ENCODE measurements at regions not wholly inside any gene's neighbourhood (a gene's known extent, or its start where the extent isn't known, plus 50 kb on each side); places are given as distances from the start of the nearest gene placed in this dataset.

DNA sequence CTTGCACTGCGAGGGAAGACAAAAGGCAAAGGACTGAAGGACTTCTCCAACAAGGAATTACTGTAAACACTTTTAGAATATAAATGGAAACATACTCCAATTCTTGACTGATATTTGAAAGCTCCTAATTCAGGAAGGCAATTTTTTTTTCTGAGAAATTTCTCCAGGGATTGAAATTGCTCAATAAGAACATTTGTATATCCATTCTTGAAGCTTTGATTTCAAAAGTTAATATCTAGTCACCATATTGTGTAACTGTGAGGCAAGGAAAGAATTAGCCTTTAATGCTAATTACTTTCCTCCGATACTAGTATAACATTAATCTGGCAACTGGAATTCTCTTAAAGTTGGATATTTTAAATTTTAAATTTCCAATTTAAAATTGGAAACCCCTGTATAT is 188.4 kb upstream of the COL1A2 start:
- Mint-ChIP-seq H3K36me3 (ENCODE audit: insufficient read depth, unreplicated experiment) (no peaks in the 10 kb centered on the region), H3K4me3 (ENCODE audit: unreplicated experiment) (no peak overlapping the region), H3K27ac (ENCODE audit: low read depth, unreplicated experiment) (no peak overlapping the region), H3K9me3 (ENCODE audit: unreplicated experiment) (no peaks in the 10 kb centered on the region), H3K27me3 (ENCODE audit: insufficient read depth, unreplicated experiment) (no peaks in the 10 kb centered on the region), H3K4me1 (ENCODE audit: insufficient read depth, unreplicated experiment) (no peaks in the 10 kb centered on the region)
- ChIA-PET POLR2A (interaction anchor here (0.9 kb wide), 1 partner anchor 17 kb away, joined by 5 read pairs; no protein-coding TSS in a partner anchor), CTCF (interaction anchor here (0.6 to 1.0 kb wide), 2 partner anchors 303 to 711 kb away, joined by 3 to 4 read pairs; no protein-coding TSS in a partner anchor)
- TF ChIP-seq, protein P1, sequence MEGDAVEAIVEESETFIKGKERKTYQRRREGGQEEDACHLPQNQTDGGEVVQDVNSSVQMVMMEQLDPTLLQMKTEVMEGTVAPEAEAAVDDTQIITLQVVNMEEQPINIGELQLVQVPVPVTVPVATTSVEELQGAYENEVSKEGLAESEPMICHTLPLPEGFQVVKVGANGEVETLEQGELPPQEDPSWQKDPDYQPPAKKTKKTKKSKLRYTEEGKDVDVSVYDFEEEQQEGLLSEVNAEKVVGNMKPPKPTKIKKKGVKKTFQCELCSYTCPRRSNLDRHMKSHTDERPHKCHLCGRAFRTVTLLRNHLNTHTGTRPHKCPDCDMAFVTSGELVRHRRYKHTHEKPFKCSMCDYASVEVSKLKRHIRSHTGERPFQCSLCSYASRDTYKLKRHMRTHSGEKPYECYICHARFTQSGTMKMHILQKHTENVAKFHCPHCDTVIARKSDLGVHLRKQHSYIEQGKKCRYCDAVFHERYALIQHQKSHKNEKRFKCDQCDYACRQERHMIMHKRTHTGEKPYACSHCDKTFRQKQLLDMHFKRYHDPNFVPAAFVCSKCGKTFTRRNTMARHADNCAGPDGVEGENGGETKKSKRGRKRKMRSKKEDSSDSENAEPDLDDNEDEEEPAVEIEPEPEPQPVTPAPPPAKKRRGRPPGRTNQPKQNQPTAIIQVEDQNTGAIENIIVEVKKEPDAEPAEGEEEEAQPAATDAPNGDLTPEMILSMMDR (IDR thresholded peaks at IDR 0.05; ENCODE audit: unreplicated experiment) = no peak
- no peak for DNase-seq (ENCODE audit: unreplicated experiment)
- no TSS peak for BruUV-seq (replicated peaks)
- intact Hi-C loops (cut with micrococcal nuclease) = no loop called here

DNA sequence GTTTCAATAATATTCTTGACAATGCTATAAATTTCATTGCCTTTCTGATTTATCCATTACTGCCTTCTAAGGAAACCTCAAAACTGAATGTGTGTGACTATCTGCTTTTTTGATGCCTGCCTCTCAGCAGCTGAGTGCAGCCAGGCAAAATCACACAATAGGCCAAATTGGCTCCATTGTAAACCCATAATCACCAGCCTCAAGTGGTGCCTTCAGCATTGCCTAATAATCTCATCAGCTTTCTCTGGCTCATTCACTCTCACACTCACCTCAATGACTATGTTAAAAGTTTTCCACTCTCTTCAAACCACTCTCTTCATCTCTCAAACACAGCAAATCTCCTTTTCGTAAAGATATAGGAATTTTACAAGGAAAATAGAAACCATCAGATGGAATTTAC is 182.5 kb upstream of the COL1A2 start:
- POLR2A ChIA-PET = interaction anchor here (1.0 kb wide), 1 partner anchor 88 kb away, joined by 3 read pairs; no protein-coding TSS in a partner anchor

DNA sequence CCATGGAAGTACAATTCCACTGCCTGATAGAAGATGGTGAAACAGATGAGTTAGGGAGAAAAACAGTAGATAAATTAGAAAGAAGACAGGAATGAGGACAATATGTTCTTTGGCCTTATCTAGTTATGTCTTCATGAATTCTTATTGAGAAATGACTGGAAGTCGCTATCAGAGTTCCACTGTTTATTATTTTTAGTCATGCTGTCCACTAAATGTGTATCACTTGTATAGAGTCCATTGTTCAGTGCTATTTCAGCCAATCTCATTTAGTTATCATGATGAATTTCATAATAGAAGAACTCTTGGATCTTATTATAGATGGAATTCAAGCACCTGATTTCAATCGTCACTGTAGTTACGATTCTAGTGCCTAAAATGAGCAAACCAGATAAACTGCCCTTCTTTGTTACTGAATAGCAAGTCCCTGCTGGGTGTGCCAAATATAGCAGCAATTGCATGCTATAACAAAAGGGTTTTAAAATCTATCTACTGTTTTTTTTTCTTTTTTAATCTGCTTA is 177.7 kb upstream of the COL1A2 start:
- intact Hi-C loops (cut with micrococcal nuclease) = no loop called here
- no peaks in the 10 kb centered on the region for H3K4me1 Mint-ChIP-seq (ENCODE audit: insufficient read depth, unreplicated experiment)
- no peaks in the 10 kb centered on the region for H3K27me3 Mint-ChIP-seq (ENCODE audit: insufficient read depth, unreplicated experiment)
- ChIA-PET POLR2A (no interaction called here), CTCF (interaction anchor here (1.2 kb wide), 2 partner anchors 8 to 314 kb away, joined by 3 read pairs; no protein-coding TSS in a partner anchor)
- H3K9me3 Mint-ChIP-seq (ENCODE audit: unreplicated experiment) = no peaks in the 10 kb centered on the region
- DNase-seq (ENCODE audit: unreplicated experiment) = no peak
- no peaks in the 10 kb centered on the region for H3K36me3 Mint-ChIP-seq (ENCODE audit: insufficient read depth, unreplicated experiment)
- BruUV-seq (replicated peaks) = no TSS peak
- no peak overlapping the region for H3K4me3 Mint-ChIP-seq (ENCODE audit: unreplicated experiment)
- TF ChIP-seq, protein P1 (IDR thresholded peaks at IDR 0.05; ENCODE audit: unreplicated experiment) = no peak
- no peak overlapping the region for H3K27ac Mint-ChIP-seq (ENCODE audit: low read depth, unreplicated experiment)

More for the DNA sequence above, 182.5 kb upstream of the COL1A2 start:
- Mint-ChIP-seq H3K36me3 (ENCODE audit: insufficient read depth, unreplicated experiment) (no peaks in the 10 kb centered on the region), H3K27me3 (ENCODE audit: insufficient read depth, unreplicated experiment) (no peaks in the 10 kb centered on the region), H3K9me3 (ENCODE audit: unreplicated experiment) (no peaks in the 10 kb centered on the region), H3K4me3 (ENCODE audit: unreplicated experiment) (no peak overlapping the region), H3K4me1 (ENCODE audit: insufficient read depth, unreplicated experiment) (no peaks in the 10 kb centered on the region), H3K27ac (ENCODE audit: low read depth, unreplicated experiment) (no peak overlapping the region)
- BruUV-seq (replicated peaks) = no TSS peak
- DNase-seq (ENCODE audit: unreplicated experiment) = no peak
- TF ChIP-seq, protein P1 (IDR thresholded peaks at IDR 0.05; ENCODE audit: unreplicated experiment) = no peak
- intact Hi-C loops (cut with micrococcal nuclease) = no loop called here
- CTCF ChIA-PET = no interaction called here

DNA sequence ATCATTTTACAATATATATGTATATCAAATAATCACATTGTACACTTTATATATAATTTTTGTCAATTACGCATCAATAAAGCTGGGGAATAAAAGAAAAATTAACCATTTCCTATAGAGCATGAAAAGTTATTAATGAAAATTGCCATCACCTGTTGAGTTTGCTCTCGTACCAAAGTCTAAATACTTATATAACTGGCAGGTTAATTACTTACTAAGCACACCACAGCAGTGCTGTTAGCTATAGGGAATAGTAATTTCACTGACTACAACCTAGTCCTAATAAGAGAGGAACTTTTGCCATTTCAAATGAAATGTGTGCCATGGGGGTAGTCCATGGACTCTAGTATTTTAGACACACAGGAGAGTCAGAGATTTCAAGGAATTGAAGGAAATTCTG is 176.9 kb upstream of the COL1A2 start:
- ChIA-PET POLR2A (no interaction called here), CTCF (interaction anchor here (0.7 kb wide), 1 partner anchor 29 kb away, joined by 3 read pairs; no protein-coding TSS in a partner anchor)
- intact Hi-C loops (cut with micrococcal nuclease) = no loop called here
- H3K9me3 Mint-ChIP-seq (ENCODE audit: unreplicated experiment) = no peaks in the 10 kb centered on the region
- no peak overlapping the region for H3K4me3 Mint-ChIP-seq (ENCODE audit: unreplicated experiment)
- no peaks in the 10 kb centered on the region for H3K27me3 Mint-ChIP-seq (ENCODE audit: insufficient read depth, unreplicated experiment)
- no TSS peak for BruUV-seq (replicated peaks)
- DNase-seq (ENCODE audit: unreplicated experiment) = no peak
- TF ChIP-seq, protein P1 (IDR thresholded peaks at IDR 0.05; ENCODE audit: unreplicated experiment) = no peak
- H3K36me3 Mint-ChIP-seq (ENCODE audit: insufficient read depth, unreplicated experiment) = no peaks in the 10 kb centered on the region
- H3K4me1 Mint-ChIP-seq (ENCODE audit: insufficient read depth, unreplicated experiment) = no peaks in the 10 kb centered on the region
- no peak overlapping the region for H3K27ac Mint-ChIP-seq (ENCODE audit: low read depth, unreplicated experiment)
